ENCODE measurements at regions not wholly inside any gene's neighbourhood (a gene's known extent, or its start where the extent isn't known, plus 50 kb on each side); places are given as distances from the start of the nearest gene placed in this dataset.

DNA sequence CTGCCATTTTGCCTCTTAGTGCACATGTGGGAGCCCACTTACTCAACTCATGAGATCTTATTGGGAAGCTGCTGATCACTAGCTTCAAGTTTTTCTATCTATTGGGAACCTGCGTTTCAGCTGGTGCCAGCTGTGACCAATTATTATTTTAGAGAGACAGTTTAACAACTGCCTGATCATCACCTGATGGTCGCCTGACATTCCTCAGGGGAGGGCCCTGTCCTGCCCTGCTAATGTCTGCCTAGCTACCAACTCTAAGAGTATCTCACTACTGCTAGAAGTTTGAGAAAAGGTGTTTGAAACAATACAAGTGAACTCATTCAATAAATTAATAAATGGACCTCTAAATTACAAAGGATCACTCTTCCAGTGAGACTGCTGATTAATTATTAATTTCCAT lies 95.5 kb downstream of the PCDH7 start:
- H3K27me3 ChIP-seq (ENCODE audit: control insufficient read depth, insufficient read depth, low read length), result no peaks in the 10 kb centered on the region
- ChIA-PET POLR2A (interaction anchor here (0.6 kb wide), 1 partner anchor 1178 kb away, joined by 3 read pairs; no protein-coding TSS in a partner anchor), CTCF (no interaction called here)
- no peaks in the 10 kb centered on the region for H3K9me3 ChIP-seq (ENCODE audit: control insufficient read depth, insufficient read depth, low read depth, low read length)
- BruUV-seq (replicated peaks), result no TSS peak
- ATAC-seq, result no peak
- H3K4me1 ChIP-seq (ENCODE audit: control insufficient read depth, insufficient read depth, low read length), result no peaks in the 10 kb centered on the region; the same call in 1 of the 2 replicates
- intact Hi-C loops (cut with micrococcal nuclease; ENCODE audit: unreplicated experiment) (no loop called here), in situ Hi-C loops (cut with HindIII; ENCODE audit: low pct_unique_long_range_greater_than_20kb, low sequenced_read_pairs) (no loop called here)
- no peak for DNase-seq (ENCODE audit: low read depth, low spot score)
- no peaks in the 10 kb centered on the region for H3K36me3 ChIP-seq (ENCODE audit: control insufficient read depth, insufficient read depth, low read length)
- no peak overlapping the region for H3K4me3 ChIP-seq (ENCODE audit: low read depth in 2 of 2, low read length in 2 of 2)
- no peak overlapping the region for H3K27ac ChIP-seq (ENCODE audit: low read length)
- TF ChIP-seq, protein P1, sequence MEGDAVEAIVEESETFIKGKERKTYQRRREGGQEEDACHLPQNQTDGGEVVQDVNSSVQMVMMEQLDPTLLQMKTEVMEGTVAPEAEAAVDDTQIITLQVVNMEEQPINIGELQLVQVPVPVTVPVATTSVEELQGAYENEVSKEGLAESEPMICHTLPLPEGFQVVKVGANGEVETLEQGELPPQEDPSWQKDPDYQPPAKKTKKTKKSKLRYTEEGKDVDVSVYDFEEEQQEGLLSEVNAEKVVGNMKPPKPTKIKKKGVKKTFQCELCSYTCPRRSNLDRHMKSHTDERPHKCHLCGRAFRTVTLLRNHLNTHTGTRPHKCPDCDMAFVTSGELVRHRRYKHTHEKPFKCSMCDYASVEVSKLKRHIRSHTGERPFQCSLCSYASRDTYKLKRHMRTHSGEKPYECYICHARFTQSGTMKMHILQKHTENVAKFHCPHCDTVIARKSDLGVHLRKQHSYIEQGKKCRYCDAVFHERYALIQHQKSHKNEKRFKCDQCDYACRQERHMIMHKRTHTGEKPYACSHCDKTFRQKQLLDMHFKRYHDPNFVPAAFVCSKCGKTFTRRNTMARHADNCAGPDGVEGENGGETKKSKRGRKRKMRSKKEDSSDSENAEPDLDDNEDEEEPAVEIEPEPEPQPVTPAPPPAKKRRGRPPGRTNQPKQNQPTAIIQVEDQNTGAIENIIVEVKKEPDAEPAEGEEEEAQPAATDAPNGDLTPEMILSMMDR (IDR thresholded peaks at IDR 0.05), result no peak
- TF ChIP-seq TCF7L2 (IDR thresholded peaks at IDR 0.05; ENCODE audit: low read depth, low read length), result no peak

DNA sequence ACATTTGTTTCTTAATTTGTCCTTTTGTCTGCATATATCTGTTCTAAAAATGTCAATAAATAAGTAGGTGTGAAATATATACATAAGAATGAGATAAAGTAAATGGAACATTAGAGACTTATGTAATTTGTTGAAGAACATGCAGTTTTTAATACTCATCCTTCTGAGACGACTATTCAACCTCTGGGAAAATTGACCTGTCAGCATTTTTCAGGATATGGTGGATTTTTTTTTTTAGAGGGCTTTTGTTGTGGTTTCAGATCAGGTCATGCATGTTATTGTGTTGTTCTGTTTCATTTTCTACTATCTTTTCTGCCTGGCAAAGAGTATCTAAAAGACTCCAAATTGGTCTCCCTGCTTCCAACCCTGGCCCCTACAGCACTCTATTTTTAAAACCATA lies 97.3 kb downstream of the PCDH7 start:
- no peak for ATAC-seq
- ChIA-PET POLR2A (no interaction called here), CTCF (no interaction called here)
- Histone ChIP-seq H3K27me3 (ENCODE audit: control insufficient read depth, insufficient read depth, low read length) (no peaks in the 10 kb centered on the region), H3K9me3 (ENCODE audit: control insufficient read depth, insufficient read depth, low read depth, low read length) (no peaks in the 10 kb centered on the region), H3K27ac (ENCODE audit: low read length) (no peak overlapping the region), H3K4me3 (ENCODE audit: low read depth in 2 of 2, low read length in 2 of 2) (no peak overlapping the region), H3K36me3 (ENCODE audit: control insufficient read depth, insufficient read depth, low read length) (no peaks in the 10 kb centered on the region), H3K4me1 (ENCODE audit: control insufficient read depth, insufficient read depth, low read length) (peaks cover 2% of the 10 kb centered on the region; the same call in 1 of the 2 replicates)
- TF ChIP-seq POLR2AphosphoS5 (IDR thresholded peaks at IDR 0.05; ENCODE audit: low read depth, low read length) (no peak), TCF7L2 (IDR thresholded peaks at IDR 0.05; ENCODE audit: low read depth, low read length) (no peak), SIN3A (IDR thresholded peaks at IDR 0.05; ENCODE audit: borderline replicate concordance, insufficient read depth, low read depth, low read length) (no peak)
- TF ChIP-seq, protein P2, sequence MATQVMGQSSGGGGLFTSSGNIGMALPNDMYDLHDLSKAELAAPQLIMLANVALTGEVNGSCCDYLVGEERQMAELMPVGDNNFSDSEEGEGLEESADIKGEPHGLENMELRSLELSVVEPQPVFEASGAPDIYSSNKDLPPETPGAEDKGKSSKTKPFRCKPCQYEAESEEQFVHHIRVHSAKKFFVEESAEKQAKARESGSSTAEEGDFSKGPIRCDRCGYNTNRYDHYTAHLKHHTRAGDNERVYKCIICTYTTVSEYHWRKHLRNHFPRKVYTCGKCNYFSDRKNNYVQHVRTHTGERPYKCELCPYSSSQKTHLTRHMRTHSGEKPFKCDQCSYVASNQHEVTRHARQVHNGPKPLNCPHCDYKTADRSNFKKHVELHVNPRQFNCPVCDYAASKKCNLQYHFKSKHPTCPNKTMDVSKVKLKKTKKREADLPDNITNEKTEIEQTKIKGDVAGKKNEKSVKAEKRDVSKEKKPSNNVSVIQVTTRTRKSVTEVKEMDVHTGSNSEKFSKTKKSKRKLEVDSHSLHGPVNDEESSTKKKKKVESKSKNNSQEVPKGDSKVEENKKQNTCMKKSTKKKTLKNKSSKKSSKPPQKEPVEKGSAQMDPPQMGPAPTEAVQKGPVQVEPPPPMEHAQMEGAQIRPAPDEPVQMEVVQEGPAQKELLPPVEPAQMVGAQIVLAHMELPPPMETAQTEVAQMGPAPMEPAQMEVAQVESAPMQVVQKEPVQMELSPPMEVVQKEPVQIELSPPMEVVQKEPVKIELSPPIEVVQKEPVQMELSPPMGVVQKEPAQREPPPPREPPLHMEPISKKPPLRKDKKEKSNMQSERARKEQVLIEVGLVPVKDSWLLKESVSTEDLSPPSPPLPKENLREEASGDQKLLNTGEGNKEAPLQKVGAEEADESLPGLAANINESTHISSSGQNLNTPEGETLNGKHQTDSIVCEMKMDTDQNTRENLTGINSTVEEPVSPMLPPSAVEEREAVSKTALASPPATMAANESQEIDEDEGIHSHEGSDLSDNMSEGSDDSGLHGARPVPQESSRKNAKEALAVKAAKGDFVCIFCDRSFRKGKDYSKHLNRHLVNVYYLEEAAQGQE (IDR thresholded peaks at IDR 0.05; ENCODE audit: insufficient read depth in 1 of 2, low read depth in 2 of 2, low read length in 1 of 2), result no peak
- TF ChIP-seq, protein P1 (IDR thresholded peaks at IDR 0.05), result no peak
- DNase-seq (ENCODE audit: low read depth, low spot score), result no peak
- in situ Hi-C loops (cut with HindIII; ENCODE audit: low pct_unique_long_range_greater_than_20kb, low sequenced_read_pairs), result no loop called here
- intact Hi-C loops (cut with micrococcal nuclease; ENCODE audit: unreplicated experiment), result no loop called here
- BruUV-seq (replicated peaks), result no TSS peak

Measured in Panc1 (cell line).